ENCODE measurements at regions not wholly inside any gene's neighbourhood (a gene's known extent, or its start where the extent isn't known, plus 50 kb on each side); places are given as distances from the start of the nearest gene placed in this dataset.

- Histone ChIP-seq H3K9ac (ENCODE audit: low read length) (no peak overlapping the region), H3K9me3 (ENCODE audit: insufficient read depth, low read depth, low read length) (no peaks in the 10 kb centered on the region), H2AFZ (ENCODE audit: low read depth, low read length) (no peak overlapping the region), H3K4me2 (ENCODE audit: low read length) (no peak overlapping the region), H3K4me3 (ENCODE audit: insufficient read depth, low read depth, low read length) (no peak overlapping the region), H3K4me1 (ENCODE audit: insufficient read depth, low read length) (no peaks in the 10 kb centered on the region), H3K27me3 (ENCODE audit: insufficient read depth, low read length) (no peaks in the 10 kb centered on the region), H3K27ac (ENCODE audit: low read depth, low read length) (no peak overlapping the region), H3K79me2 (ENCODE audit: insufficient read depth, low read length) (no peaks in the 10 kb centered on the region), H3K36me3 (ENCODE audit: insufficient read depth, low read length) (no peaks in the 10 kb centered on the region), H4K20me1 (ENCODE audit: insufficient read depth, low read length) (no peaks in the 10 kb centered on the region)
- Mint-ChIP-seq H3K36me3 (ENCODE audit: low read depth, unreplicated experiment) (no peaks in the 10 kb centered on the region), H3K27ac (ENCODE audit: unreplicated experiment) (no peak overlapping the region), H3K4me1 (ENCODE audit: low read depth, unreplicated experiment) (no peaks in the 10 kb centered on the region), H3K27me3 (ENCODE audit: low read depth, unreplicated experiment) (no peaks in the 10 kb centered on the region), H3K4me3 (ENCODE audit: unreplicated experiment) (no peak overlapping the region), H3K9me3 (ENCODE audit: unreplicated experiment) (no peaks in the 10 kb centered on the region)
- FAIRE-seq (no peak), DNase-seq (ENCODE audit: low read depth) (no peak)
- no peak for TF ChIP-seq EZH2 (IDR thresholded peaks at IDR 0.05; ENCODE audit: insufficient read depth, low read length)
Observed at GRCh38 chr4:60581919-60582536, 618.1 kb upstream of the ADGRL3 start.

GRCh38 chr4:60588556-60588955 lies 611.6 kb upstream of the ADGRL3 start:
- Histone ChIP-seq H3K27me3 (ENCODE audit: insufficient read depth, low read length) (no peaks in the 10 kb centered on the region), H3K4me1 (ENCODE audit: insufficient read depth, low read length) (no peaks in the 10 kb centered on the region), H2AFZ (ENCODE audit: low read depth, low read length) (no peak overlapping the region), H3K27ac (ENCODE audit: low read depth, low read length) (no peak overlapping the region), H3K4me3 (ENCODE audit: insufficient read depth, low read depth, low read length) (no peak overlapping the region), H3K4me2 (ENCODE audit: low read length) (no peak overlapping the region), H3K9me3 (ENCODE audit: insufficient read depth, low read depth, low read length) (no peaks in the 10 kb centered on the region), H4K20me1 (ENCODE audit: insufficient read depth, low read length) (no peaks in the 10 kb centered on the region), H3K36me3 (ENCODE audit: insufficient read depth, low read length) (no peaks in the 10 kb centered on the region), H3K79me2 (ENCODE audit: insufficient read depth, low read length) (no peaks in the 10 kb centered on the region), H3K9ac (ENCODE audit: low read length) (no peak overlapping the region)
- H3K27ac Mint-ChIP-seq (ENCODE audit: unreplicated experiment): no peak overlapping the region
- TF ChIP-seq EZH2 (IDR thresholded peaks at IDR 0.05; ENCODE audit: insufficient read depth, low read length) (no peak), CTCF (IDR thresholded peaks at IDR 0.05; ENCODE audit: insufficient read depth, low read depth, low read length) (no peak)
- no peaks in the 10 kb centered on the region for H3K9me3 Mint-ChIP-seq (ENCODE audit: unreplicated experiment)
- no peak for FAIRE-seq
- H3K27me3 Mint-ChIP-seq (ENCODE audit: low read depth, unreplicated experiment): no peaks in the 10 kb centered on the region
- no peak for DNase-seq (ENCODE audit: low read depth)
- no peaks in the 10 kb centered on the region for H3K36me3 Mint-ChIP-seq (ENCODE audit: low read depth, unreplicated experiment)
- H3K4me1 Mint-ChIP-seq (ENCODE audit: low read depth, unreplicated experiment): no peaks in the 10 kb centered on the region
- no peak overlapping the region for H3K4me3 Mint-ChIP-seq (ENCODE audit: unreplicated experiment)

GRCh38 chr4:60589425-60589824 lies 610.7 kb upstream of the ADGRL3 start:
- H3K36me3 Mint-ChIP-seq (ENCODE audit: low read depth, unreplicated experiment): no peaks in the 10 kb centered on the region
- H3K4me1 ChIP-seq (ENCODE audit: insufficient read depth, low read length): no peaks in the 10 kb centered on the region
- H3K36me3 ChIP-seq (ENCODE audit: insufficient read depth, low read length): no peaks in the 10 kb centered on the region
- no peaks in the 10 kb centered on the region for H4K20me1 ChIP-seq (ENCODE audit: insufficient read depth, low read length)
- H2AFZ ChIP-seq (ENCODE audit: low read depth, low read length): no peak overlapping the region
- H3K9me3 ChIP-seq (ENCODE audit: insufficient read depth, low read depth, low read length): no peaks in the 10 kb centered on the region
- no peak for FAIRE-seq
- H3K27ac ChIP-seq (ENCODE audit: low read depth, low read length): no peak overlapping the region
- no peak overlapping the region for H3K9ac ChIP-seq (ENCODE audit: low read length)
- H3K27me3 ChIP-seq (ENCODE audit: insufficient read depth, low read length): no peaks in the 10 kb centered on the region
- no peak overlapping the region for H3K4me3 ChIP-seq (ENCODE audit: insufficient read depth, low read depth, low read length)
- H3K79me2 ChIP-seq (ENCODE audit: insufficient read depth, low read length): no peaks in the 10 kb centered on the region
- H3K27ac Mint-ChIP-seq (ENCODE audit: unreplicated experiment): no peak overlapping the region
- no peaks in the 10 kb centered on the region for H3K27me3 Mint-ChIP-seq (ENCODE audit: low read depth, unreplicated experiment)
- H3K9me3 Mint-ChIP-seq (ENCODE audit: unreplicated experiment): no peaks in the 10 kb centered on the region
- no peak for DNase-seq (ENCODE audit: low read depth)
- no peak overlapping the region for H3K4me3 Mint-ChIP-seq (ENCODE audit: unreplicated experiment)
- TF ChIP-seq CTCF (IDR thresholded peaks at IDR 0.05; ENCODE audit: insufficient read depth, low read depth, low read length): no peak
- TF ChIP-seq EZH2 (IDR thresholded peaks at IDR 0.05; ENCODE audit: insufficient read depth, low read length): no peak
- H3K4me2 ChIP-seq (ENCODE audit: low read length): no peak overlapping the region
- H3K4me1 Mint-ChIP-seq (ENCODE audit: low read depth, unreplicated experiment): no peaks in the 10 kb centered on the region

All from astrocyte (in vitro differentiated cells and primary cell).